ENCODE measurements at regions not wholly inside any gene's neighbourhood (a gene's known extent, or its start where the extent isn't known, plus 50 kb on each side); places are given as distances from the start of the nearest gene placed in this dataset.

- Histone ChIP-seq H3K36me3 (ENCODE audit: control insufficient read depth in 4 of 4, insufficient read depth in 3 of 4, low read depth in 1 of 4, low read length in 3 of 4) (no peaks in the 10 kb centered on the region), H3K9ac (ENCODE audit: low read depth in 1 of 2, low read length in 2 of 2) (no peak overlapping the region), H3K27me3 (ENCODE audit: control insufficient read depth in 4 of 4, insufficient read depth in 4 of 4, low read length in 3 of 4) (no peaks in the 10 kb centered on the region), H3K4me1 (ENCODE audit: control insufficient read depth in 4 of 4, insufficient read depth in 4 of 4, low read length in 3 of 4) (no peaks in the 10 kb centered on the region), H3K27ac (ENCODE audit: low read depth in 1 of 2, low read length in 2 of 2) (no peak overlapping the region), H3K9me3 (ENCODE audit: control insufficient read depth in 4 of 4, low read length in 3 of 4) (no peaks in the 10 kb centered on the region), H3K4me3 (ENCODE audit: low read depth in 1 of 3, low read length in 3 of 3) (no peak overlapping the region)
- TF ChIP-seq ATF3 (IDR thresholded peaks at IDR 0.05) (no peak), JUND (IDR thresholded peaks at IDR 0.05) (no peak), REST (IDR thresholded peaks at IDR 0.05) (no peak), EGR1 (IDR thresholded peaks at IDR 0.05; ENCODE audit: low read depth in 2 of 2) (no peak), FOXA2 (IDR thresholded peaks at IDR 0.05) (no peak)
- DNase-seq (ENCODE audit: low spot score) = no peak
- WGBS = 70% methylated on average over 4 of the region's 4 CpGs
Observed at GRCh38 chr17:16888413-16889087, 83.4 kb downstream of the TNFRSF13B start.

DNA sequence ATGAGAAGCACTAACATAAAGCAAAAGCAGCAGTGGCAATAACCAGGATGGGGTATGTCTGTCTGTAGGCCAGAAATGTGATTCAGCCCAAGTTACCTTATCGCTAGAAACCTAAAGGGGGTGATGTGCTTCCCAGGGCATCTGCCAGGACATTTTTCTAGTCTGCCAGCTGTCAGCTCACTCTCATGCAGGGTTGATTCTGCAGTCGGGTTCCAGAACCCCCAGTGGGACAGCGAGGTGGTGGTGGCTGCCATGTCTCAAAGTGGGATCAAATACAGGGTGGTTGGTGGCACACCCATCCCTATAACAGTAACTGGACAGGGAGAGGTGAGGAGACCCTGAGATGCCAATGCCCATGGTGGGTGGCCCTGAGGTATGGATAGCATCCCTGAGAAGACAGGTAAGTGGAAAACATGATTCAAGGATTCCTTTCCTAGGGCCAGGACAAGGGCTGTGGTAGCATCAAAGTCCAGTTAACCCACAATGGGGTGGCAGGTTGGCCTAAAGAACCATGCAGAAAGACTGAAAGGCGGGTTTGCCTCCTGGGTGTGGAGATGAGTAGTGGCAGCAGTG, 84.3 kb downstream of the TNFRSF13B start:
- no peak overlapping the region for H3K9ac ChIP-seq (ENCODE audit: low read depth in 1 of 2, low read length in 2 of 2)
- WGBS = 92% methylated on average over 4 of the region's 4 CpGs
- no peaks in the 10 kb centered on the region for H3K4me1 ChIP-seq (ENCODE audit: control insufficient read depth in 4 of 4, insufficient read depth in 4 of 4, low read length in 3 of 4)
- no peaks in the 10 kb centered on the region for H3K9me3 ChIP-seq (ENCODE audit: control insufficient read depth in 4 of 4, low read length in 3 of 4)
- H3K4me3 ChIP-seq (ENCODE audit: low read depth in 1 of 3, low read length in 3 of 3) = no peak overlapping the region
- no peak overlapping the region for H3K27ac ChIP-seq (ENCODE audit: low read depth in 1 of 2, low read length in 2 of 2)
- H3K27me3 ChIP-seq (ENCODE audit: control insufficient read depth in 4 of 4, insufficient read depth in 4 of 4, low read length in 3 of 4) = no peaks in the 10 kb centered on the region
- H3K36me3 ChIP-seq (ENCODE audit: control insufficient read depth in 4 of 4, insufficient read depth in 3 of 4, low read depth in 1 of 4, low read length in 3 of 4) = no peaks in the 10 kb centered on the region
- TF ChIP-seq RAD21 (IDR thresholded peaks at IDR 0.05) (no peak), HNF4G (IDR thresholded peaks at IDR 0.05) (no peak), TAF1 (conservative IDR thresholded peaks at IDR 0.05) (no peak), EGR1 (IDR thresholded peaks at IDR 0.05; ENCODE audit: low read depth in 2 of 2) (no peak), FOXA2 (IDR thresholded peaks at IDR 0.05) (no peak), GABPA (IDR thresholded peaks at IDR 0.05 in 1 of 2, conservative IDR thresholded peaks at IDR 0.05 in 1 of 2) (no peak)
- TF ChIP-seq, protein P1, sequence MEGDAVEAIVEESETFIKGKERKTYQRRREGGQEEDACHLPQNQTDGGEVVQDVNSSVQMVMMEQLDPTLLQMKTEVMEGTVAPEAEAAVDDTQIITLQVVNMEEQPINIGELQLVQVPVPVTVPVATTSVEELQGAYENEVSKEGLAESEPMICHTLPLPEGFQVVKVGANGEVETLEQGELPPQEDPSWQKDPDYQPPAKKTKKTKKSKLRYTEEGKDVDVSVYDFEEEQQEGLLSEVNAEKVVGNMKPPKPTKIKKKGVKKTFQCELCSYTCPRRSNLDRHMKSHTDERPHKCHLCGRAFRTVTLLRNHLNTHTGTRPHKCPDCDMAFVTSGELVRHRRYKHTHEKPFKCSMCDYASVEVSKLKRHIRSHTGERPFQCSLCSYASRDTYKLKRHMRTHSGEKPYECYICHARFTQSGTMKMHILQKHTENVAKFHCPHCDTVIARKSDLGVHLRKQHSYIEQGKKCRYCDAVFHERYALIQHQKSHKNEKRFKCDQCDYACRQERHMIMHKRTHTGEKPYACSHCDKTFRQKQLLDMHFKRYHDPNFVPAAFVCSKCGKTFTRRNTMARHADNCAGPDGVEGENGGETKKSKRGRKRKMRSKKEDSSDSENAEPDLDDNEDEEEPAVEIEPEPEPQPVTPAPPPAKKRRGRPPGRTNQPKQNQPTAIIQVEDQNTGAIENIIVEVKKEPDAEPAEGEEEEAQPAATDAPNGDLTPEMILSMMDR (IDR thresholded peaks at IDR 0.05; ENCODE audit: low read depth, low read length, missing input control) = no peak
- no peak for DNase-seq (ENCODE audit: low spot score)

Measured in liver (tissue), 8 donors.